HG03571 (cell line): ENCODE measurements at regions not wholly inside any gene's neighbourhood (a gene's known extent, or its start where the extent isn't known, plus 50 kb on each side); places are given as distances from the start of the nearest gene placed in this dataset.

ENCODE experiments used
- ATAC-seq: cut with Tn5 transposase; IDR thresholded peaks from one replicate; pipeline ENCODE4 v1.9.1; 2021; ENCODE audit not compliant: unreplicated experiment

DNA sequence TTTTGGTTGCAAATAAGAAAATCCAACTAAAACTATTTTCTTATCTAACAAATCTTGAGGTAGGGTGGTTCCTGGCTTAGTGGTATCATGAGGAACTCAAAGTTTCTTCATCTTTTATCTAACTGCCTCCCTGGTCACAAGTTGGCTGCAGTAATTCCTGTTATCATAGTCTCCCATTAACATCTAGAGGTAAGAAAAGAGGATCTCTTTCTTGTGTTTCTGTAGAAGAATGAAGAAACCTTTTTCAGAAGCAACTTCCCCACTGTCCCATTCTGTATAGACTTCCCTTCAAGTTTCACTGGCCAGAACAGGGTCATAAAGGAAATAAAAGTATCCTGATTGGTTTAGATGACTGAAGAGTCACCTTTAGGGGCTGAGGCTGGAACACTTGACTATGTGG lies 81.8 kb upstream of the ELL2 start:
- no peak for ATAC-seq

DNA sequence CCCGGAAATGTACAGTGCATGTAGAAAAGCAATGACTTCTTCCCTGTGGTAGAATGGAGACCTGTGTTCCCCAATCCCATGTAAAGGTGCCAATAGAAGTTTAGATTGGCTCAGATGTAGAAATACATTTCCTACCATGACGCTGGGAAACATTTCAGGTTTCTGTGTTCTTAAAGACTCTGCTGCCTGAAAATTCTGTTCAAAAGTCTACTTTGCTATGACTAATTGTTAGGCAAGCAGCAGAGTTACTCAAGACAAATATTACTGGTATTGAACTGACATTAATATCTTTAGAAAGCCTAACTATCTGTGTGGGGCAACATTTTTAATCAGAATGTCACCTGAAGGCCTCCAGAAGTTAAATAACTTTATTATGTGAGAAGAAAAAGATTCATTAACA lies 75.5 kb upstream of the ELL2 start:
- ATAC-seq, result no peak

DNA sequence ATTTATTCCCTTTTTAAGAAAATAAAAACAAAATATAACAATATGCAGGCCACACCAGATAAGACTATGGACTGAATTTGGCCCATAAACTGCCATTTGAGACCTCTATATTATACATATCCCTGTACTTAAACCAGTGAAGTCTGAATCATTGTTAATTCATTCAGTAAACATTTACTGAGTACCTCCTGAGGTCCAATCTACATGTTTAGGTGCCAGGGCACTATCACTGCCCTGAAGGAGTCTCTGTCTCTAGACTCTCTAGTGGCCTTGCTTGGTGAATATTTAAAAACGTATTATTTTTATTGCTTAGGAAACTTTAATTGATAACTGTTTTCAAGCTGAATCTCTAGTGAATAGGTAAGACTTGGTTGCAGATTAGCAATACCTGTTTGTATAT lies 74.7 kb upstream of the ELL2 start:
- no peak for ATAC-seq

DNA sequence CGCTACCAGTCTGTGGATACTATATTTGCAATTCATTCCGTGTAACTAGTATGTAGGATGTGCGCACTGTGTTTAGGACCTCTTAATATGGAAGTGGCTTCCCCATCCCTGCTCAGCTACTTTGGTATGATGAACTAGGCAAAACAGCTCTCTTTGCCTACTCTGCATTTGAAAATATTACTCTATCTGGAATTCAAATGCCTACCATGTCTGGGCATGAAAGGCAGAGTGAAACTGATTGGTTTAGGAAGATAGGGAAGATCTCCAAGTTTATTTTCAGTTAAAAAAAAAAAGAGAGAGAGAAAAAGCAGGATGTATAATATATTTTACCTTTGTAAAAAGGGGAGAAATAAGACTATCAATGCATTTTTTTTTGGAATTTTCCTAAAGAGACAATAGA lies 74.1 kb upstream of the ELL2 start:
- ATAC-seq, result no peak

DNA sequence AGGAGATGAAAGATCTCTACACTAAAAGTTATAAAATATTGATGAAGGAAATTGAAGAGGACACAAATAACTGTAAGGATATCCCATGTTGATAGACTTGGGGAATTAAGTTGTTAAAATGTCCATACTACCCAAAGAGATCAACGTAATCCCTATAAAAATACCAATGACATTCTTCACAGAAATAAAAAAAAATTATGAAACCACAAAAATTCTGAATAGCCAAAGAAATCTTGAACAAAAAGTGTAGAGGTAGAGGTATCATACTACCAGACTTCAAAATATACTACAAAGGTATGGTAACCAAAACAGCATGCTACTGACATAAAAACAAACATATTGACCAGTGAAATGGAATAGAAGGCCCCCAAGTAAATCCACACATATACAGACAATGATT lies 71.5 kb upstream of the ELL2 start:
- no peak for ATAC-seq

DNA sequence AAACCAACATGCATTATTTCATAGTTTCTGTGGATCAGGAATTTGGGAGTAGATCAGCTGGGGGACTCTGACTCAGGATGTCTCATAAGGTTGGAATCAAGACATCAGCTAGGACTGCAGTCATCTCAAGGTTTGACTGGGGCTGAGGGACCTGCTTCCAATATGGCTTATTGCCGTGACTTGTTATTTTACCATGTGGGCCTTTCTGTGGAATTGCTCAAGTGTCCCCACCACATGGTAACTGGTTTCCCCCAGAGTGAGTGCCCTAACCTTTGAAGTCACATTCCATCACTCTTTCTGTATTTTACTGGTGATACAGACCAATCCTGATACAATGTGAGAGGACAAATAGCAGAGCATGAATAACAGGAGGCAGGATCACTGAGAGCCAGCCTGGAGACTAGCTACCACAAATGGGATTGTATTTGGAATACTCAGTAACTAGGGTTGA lies 70.2 kb upstream of the ELL2 start:
- no peak for ATAC-seq

DNA sequence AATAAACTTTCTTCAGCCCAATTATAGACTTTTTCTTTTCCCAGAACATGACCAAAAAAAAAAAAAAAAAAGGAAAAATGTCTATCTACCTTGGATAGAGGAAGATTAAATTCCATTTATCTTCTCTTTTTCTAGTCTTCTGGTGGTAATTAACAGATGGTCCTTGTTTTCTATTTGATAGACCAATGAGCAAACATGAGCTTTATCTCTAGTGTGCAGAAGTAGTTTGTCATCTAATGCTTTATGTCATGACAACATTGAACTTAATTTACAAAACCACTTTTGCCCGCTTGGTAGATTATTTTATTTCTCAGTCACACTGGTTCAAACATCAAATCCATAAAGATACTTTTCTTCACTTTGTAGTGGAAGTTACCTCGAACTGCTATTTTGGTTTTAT lies 69.5 kb upstream of the ELL2 start:
- no peak for ATAC-seq

- ATAC-seq, result no peak
These were observed 64.9 kb upstream of the ELL2 start for GRCh38 chr5:96026406-96027041.

- ATAC-seq, result no peak
These were observed 63.2 kb upstream of the ELL2 start for GRCh38 chr5:96024683-96025475.

DNA sequence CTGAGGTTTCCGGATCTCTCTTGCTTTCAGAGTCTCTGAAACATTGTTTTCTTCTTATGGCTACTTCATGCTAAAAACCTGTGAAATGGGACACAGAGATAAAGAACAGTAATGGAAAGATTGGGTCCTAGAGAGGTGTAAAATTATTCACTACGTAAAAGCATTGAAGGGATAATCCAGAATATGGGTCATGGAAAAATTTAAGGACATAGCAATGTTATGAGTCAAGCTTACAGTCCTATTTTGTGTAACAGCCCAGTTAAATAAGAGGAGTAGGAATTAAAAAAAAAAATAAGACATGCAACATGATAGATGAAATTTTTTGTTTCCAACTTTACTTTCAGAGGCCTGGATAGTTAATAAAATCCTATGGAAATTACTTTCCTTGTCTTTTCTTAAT lies 61.9 kb upstream of the ELL2 start:
- no peak for ATAC-seq

GRCh38 chr5:96022971-96023370 lies 61.3 kb upstream of the ELL2 start:
- ATAC-seq, result no peak

DNA sequence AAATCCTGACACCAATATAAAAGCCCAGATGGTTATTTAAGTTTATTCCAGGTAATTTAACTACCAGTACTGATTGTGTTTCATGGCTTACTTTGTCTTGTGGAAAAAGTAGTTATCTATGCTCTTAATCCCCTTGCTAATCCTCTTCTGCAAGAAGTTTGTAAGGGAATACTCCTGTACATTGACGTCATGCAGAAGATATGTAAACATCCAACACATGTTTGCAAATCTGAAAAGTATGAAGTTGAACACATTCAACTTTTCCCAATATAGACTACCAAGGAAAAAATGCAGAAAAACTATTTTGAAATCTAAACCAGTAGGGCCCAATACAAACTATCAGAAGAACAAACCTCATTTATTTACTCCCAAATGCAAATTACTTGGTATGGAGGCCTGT lies 56.3 kb upstream of the ELL2 start:
- ATAC-seq, result no peak

GRCh38 chr5:96016216-96016615 lies 54.6 kb upstream of the ELL2 start:
- no peak for ATAC-seq

GRCh38 chr5:96015709-96016108 lies 54.1 kb upstream of the ELL2 start:
- ATAC-seq, result no peak

DNA sequence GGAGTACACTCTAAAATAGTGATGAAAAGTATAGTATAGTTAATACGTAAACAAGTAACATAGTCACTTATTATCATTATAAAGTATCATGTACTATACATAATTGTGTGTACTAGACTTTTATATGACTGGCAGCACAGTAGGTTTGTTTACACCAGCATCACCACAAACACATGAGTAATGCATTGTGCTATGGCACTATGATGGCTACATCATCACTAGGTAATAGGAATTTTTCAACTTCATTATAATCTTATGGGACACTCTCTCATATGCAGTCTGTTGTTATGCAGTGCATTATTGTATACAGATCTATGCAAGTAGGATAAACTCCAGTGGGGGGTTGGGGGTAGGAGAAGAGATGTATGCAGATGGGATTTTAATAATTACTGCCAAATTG lies 52.7 kb upstream of the ELL2 start:
- no peak for ATAC-seq

DNA sequence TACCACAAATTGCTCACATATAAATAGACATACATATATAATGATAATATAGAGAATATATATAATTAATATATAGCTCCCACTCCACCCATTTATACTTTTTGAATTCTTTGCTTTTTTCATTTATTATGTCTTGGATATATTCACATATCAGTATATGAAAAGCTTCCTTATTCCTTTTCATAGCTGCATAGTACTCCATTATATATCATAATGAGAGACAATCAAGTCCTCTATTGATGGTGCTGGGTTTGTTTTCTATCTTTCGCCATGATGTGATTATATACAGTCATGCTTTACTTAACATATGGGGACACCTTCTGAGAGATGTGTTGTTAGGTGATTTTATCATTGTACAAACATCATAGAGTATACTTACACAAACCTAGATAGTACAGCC lies 51.6 kb upstream of the ELL2 start:
- no peak for ATAC-seq

DNA sequence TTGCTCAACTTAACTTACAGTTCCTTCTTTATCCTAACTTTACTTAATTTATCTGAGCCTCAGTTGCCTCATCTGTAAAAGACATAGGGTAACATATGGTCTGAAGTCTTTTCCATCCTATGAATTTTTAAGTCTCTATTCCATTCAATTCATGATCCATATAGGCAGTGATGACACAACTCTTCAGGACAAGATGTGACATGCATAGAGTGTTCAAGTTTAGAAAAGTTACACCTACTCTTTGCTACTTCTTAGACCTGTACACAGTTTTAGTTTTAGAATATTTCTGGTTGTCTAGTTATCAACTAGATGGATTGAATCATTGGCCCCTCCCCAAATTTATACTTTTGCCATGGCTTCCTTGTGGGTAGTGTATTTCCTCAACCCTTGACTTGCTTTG lies 50.7 kb upstream of the ELL2 start:
- ATAC-seq, result no peak
